Prostate gland (tissue), 2 donors: ENCODE measurements at regions not wholly inside any gene's neighbourhood (a gene's known extent, or its start where the extent isn't known, plus 50 kb on each side); places are given as distances from the start of the nearest gene placed in this dataset.

Experiments
- CTCF ChIP-seq, 4 experiments: fragments of 200-600 bp in 2 of 4; fragments of 450-650 bp in 2 of 4; sonication (generic) in 2 of 4; IDR thresholded peaks; 1 replicate in 3 of 4; 2 replicates in 1 of 4; pipeline ENCODE4 v1.5.1; 2016 to 2019; ENCODE audit warnings: antibody characterized with exemption in 4 of 4, mild to moderate bottlenecking in 2 of 4, moderate library complexity in 2 of 4
- POLR2A ChIP-seq: fragments of 450-650 bp; IDR thresholded peaks from one replicate; pipeline ENCODE4 v1.6.1; 2016; ENCODE audit warnings: antibody characterized with exemption, mild to moderate bottlenecking
- POLR2AphosphoS5 ChIP-seq: sonication (generic); formaldehyde crosslinking; IDR thresholded peaks from one replicate; pipeline ENCODE4 v1.6.1; 2017; ENCODE audit warnings: antibody characterized with exemption

DNA sequence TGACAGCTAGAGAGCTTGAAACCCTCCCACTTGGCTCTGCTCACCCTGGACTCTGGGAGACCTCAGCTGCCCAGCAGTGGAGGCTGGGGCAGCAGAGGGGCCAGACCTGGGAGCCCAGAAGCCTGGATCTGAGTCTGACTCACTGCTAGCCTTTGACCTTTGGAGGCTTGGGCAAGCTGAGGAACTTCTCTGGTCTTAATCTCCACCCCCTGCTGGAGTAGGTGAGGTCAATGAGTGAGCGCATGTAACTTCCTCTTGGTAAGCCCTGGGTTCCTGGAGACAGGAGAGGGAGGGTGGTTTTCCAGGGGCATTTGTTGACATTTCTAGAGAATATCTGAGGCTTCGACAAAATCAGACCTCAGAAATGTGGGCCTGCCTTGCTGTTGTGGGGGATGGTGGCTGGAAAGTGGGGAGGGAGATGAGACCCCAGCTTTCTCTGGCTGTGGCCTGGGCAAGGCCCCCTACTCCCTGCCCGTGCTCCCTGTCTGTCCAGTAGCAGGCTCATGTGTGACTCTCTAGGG lies 73.0 kb upstream of the YWHAQ start:
- TF ChIP-seq CTCF (IDR thresholded peaks at IDR 0.05) (no peak), POLR2AphosphoS5 (no peak), POLR2A (no peak)
